ENCODE measurements at regions not wholly inside any gene's neighbourhood (a gene's known extent, or its start where the extent isn't known, plus 50 kb on each side); places are given as distances from the start of the nearest gene placed in this dataset.

DNA sequence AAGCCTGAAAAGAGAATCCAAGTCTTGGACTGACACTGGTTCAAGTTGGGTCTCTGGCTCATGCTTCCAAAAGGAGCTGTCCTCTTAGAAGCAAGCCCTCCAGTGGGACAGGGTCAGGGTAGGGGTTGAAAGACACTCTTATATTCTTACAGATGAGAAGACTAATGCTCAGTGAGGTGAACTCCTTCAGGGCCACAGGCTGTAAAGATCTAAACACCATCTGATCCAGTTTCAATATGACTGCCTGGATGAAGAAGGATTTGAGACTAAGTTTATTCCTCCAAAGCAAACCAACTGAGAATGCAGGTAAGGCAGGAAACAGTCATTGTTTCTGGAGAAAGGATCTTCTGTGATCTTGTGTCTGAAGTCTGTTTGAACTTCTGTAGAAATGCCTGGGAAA, 99.0 kb upstream of the TAB2 start:
- Mint-ChIP-seq H3K9me3 (ENCODE audit: low read depth) (no peaks in the 10 kb centered on the region), H3K36me3 (ENCODE audit: low read depth) (no peaks in the 10 kb centered on the region), H3K27me3 (ENCODE audit: low read depth) (no peaks in the 10 kb centered on the region), H3K4me1 (ENCODE audit: low read depth) (no peaks in the 10 kb centered on the region), H3K4me3 (ENCODE audit: unreplicated experiment) (no peak overlapping the region), H3K27ac (ENCODE audit: unreplicated experiment) (no peak overlapping the region)
- DNase-seq (ENCODE audit: low spot score): no peak
- TF ChIP-seq, protein P1, sequence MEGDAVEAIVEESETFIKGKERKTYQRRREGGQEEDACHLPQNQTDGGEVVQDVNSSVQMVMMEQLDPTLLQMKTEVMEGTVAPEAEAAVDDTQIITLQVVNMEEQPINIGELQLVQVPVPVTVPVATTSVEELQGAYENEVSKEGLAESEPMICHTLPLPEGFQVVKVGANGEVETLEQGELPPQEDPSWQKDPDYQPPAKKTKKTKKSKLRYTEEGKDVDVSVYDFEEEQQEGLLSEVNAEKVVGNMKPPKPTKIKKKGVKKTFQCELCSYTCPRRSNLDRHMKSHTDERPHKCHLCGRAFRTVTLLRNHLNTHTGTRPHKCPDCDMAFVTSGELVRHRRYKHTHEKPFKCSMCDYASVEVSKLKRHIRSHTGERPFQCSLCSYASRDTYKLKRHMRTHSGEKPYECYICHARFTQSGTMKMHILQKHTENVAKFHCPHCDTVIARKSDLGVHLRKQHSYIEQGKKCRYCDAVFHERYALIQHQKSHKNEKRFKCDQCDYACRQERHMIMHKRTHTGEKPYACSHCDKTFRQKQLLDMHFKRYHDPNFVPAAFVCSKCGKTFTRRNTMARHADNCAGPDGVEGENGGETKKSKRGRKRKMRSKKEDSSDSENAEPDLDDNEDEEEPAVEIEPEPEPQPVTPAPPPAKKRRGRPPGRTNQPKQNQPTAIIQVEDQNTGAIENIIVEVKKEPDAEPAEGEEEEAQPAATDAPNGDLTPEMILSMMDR (IDR thresholded peaks at IDR 0.05): no peak

DNA sequence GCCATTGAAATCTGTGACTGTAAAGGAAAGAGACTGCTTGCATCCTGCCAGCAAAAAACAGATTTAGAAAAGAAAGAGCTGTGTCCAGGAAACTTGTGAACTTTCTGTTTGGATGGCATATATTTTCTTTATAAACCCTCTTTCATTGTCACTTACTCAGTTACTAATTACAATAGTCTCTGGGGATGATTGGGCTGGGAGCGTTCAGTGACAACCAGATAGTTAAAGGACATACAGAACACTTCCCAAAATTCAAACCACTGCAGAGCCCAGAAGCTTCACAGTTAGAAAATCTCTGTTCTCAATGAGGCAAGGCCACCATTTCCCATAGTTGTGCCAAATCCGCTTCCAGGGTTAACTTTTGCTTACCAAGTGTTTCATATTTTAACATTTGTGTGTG, 98.6 kb upstream of the TAB2 start:
- H3K4me1 Mint-ChIP-seq (ENCODE audit: low read depth): no peaks in the 10 kb centered on the region
- TF ChIP-seq, protein P1 (IDR thresholded peaks at IDR 0.05): no peak
- H3K4me3 Mint-ChIP-seq (ENCODE audit: unreplicated experiment): no peak overlapping the region
- no peaks in the 10 kb centered on the region for H3K9me3 Mint-ChIP-seq (ENCODE audit: low read depth)
- H3K27me3 Mint-ChIP-seq (ENCODE audit: low read depth): no peaks in the 10 kb centered on the region
- DNase-seq (ENCODE audit: low spot score): no peak
- H3K36me3 Mint-ChIP-seq (ENCODE audit: low read depth): no peaks in the 10 kb centered on the region
- no peak overlapping the region for H3K27ac Mint-ChIP-seq (ENCODE audit: unreplicated experiment)

DNA sequence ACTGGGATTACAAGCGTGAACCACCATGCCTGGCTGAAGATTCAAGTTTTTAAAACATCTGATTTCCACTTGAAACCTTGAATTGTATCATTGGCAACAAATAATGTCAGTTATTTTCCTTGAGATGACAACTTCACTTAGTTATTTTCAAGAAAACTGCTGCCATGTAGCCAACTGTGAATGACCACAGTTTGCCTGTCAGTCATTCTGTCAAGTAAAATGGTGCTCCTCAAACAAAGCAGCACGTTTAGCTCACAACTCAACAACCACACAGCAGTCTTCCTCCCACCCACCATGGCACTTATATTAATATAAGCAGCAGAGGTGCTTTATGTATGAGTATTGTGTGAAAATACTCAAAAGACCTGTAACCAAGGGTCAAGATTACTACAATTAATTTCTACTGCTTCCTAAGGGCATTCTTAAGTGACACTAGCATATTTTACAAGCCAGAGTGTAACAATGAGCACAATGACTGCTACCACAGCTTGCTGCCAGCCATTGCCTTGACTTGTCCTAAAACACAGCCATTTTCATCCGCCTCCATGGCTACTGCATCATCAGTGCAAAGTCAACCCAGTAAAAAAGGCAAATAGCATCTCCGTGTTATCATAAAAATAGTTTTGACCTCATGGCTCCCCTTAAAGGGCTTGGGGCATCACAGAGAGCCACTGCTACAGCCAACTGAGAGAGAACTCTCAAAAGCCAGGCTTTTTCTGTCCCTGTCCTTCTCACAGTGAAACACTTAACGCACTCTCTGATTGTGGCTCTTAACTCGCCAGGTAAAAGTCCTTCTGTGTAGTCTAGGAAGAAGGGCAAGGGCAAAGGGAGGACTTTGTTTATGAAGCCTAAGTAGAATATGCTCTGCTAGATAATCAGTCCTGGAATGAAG, 96.4 kb upstream of the TAB2 start:
- Mint-ChIP-seq H3K36me3 (ENCODE audit: low read depth) (no peaks in the 10 kb centered on the region), H3K27me3 (ENCODE audit: low read depth) (no peaks in the 10 kb centered on the region), H3K4me1 (ENCODE audit: low read depth) (peaks cover 5% of the 10 kb centered on the region), H3K9me3 (ENCODE audit: low read depth) (no peaks in the 10 kb centered on the region), H3K4me3 (ENCODE audit: unreplicated experiment) (no peak overlapping the region), H3K27ac (ENCODE audit: unreplicated experiment) (no peak overlapping the region)
- TF ChIP-seq, protein P1 (IDR thresholded peaks at IDR 0.05): no peak
- no peak for DNase-seq (ENCODE audit: low spot score)

DNA sequence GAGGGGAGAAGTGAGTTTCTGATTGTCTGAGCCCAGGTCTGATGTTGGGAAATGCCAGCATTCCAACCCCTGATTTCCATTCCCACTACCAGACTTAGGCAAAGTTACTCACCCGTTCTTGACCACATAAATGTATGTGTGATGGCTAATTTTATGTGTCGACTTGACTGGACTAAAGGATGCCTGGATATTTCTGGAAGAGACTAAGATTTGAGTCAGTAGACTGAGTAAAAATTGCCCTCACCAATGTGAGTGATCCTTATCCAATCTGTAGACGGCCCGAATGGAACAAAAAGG, 95.8 kb upstream of the TAB2 start:
- DNase-seq (ENCODE audit: low spot score): no peak
- H3K36me3 Mint-ChIP-seq (ENCODE audit: low read depth): no peaks in the 10 kb centered on the region
- TF ChIP-seq, protein P1 (IDR thresholded peaks at IDR 0.05): no peak
- H3K27me3 Mint-ChIP-seq (ENCODE audit: low read depth): no peaks in the 10 kb centered on the region
- H3K4me1 Mint-ChIP-seq (ENCODE audit: low read depth): peaks cover 5% of the 10 kb centered on the region
- H3K4me3 Mint-ChIP-seq (ENCODE audit: unreplicated experiment): no peak overlapping the region
- H3K9me3 Mint-ChIP-seq (ENCODE audit: low read depth): no peaks in the 10 kb centered on the region
- H3K27ac Mint-ChIP-seq (ENCODE audit: unreplicated experiment): no peak overlapping the region

DNA sequence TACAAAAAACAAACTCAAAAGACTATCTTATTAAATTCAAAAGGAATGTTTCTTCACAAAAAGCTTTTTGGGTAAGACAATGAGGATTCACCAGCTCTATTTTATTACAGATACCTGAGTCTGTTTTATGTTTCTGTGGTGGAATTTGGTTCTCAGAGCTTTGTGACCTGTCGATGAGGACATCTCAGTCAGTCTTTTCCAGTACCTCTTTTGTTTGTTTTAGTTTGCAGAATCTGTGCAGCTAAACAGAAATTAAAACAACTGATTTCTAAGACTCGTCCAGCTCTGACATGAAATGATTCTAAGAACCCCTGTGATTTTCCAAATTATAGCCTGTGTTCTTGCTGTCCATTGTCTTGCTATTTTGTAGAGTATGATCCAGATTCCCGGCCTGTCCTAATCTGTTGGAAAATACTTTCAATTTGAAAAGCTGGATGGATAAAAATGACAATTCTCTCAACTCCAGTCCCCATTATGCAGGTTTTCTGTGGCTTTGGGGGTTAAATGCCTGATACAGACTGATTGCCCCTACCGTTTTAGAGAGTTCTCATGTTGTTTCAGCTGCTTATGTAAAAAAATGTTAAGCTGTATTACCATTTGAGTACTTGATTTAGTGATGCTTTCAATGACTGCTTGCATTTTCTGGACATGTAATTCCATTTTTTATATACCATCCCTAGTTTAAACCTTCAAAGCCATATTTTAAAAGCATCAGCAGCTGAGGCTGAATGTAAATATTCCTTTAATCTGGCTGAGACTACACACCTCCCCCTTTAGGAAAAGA, 94.2 kb upstream of the TAB2 start:
- Mint-ChIP-seq H3K36me3 (ENCODE audit: low read depth) (no peaks in the 10 kb centered on the region), H3K27ac (ENCODE audit: unreplicated experiment) (no peak overlapping the region), H3K4me3 (ENCODE audit: unreplicated experiment) (no peak overlapping the region), H3K27me3 (ENCODE audit: low read depth) (no peaks in the 10 kb centered on the region), H3K9me3 (ENCODE audit: low read depth) (no peaks in the 10 kb centered on the region), H3K4me1 (ENCODE audit: low read depth) (peaks cover 5% of the 10 kb centered on the region)
- no peak for DNase-seq (ENCODE audit: low spot score)
- TF ChIP-seq, protein P1 (IDR thresholded peaks at IDR 0.05): no peak
